ENCODE measurements at regions not wholly inside any gene's neighbourhood (a gene's known extent, or its start where the extent isn't known, plus 50 kb on each side); places are given as distances from the start of the nearest gene placed in this dataset.
"Not testable (repeated sequence)": the region's sequence is repeated elsewhere in the genome, so short reads cannot be mapped to it uniquely, and the experiment has no call there.

- no peak for DNase-seq
Measured at GRCh38 chr13:71213252-71213821, 653.7 kb downstream of the DACH1 start.

GRCh38 chr13:71210861-71211260 is 656.1 kb downstream of the DACH1 start:
- no peak for DNase-seq

GRCh38 chr13:71209217-71209616 is 657.8 kb downstream of the DACH1 start:
- DNase-seq, result no peak

GRCh38 chr13:71184583-71184982 is 682.4 kb downstream of the DACH1 start:
- not testable (repeated sequence) for DNase-seq

- not testable (repeated sequence) for DNase-seq
Measured at GRCh38 chr13:71183352-71183751, 683.7 kb downstream of the DACH1 start.

GRCh38 chr13:71171740-71172139 is 695.3 kb downstream of the DACH1 start:
- DNase-seq, result no peak

GRCh38 chr13:71169180-71169579 is 697.8 kb downstream of the DACH1 start:
- peak; percentile 33 to 77 for DNase-seq

GRCh38 chr13:71156550-71156949 is 710.5 kb downstream of the DACH1 start:
- no peak for DNase-seq

- peak; percentile 81 to 89 for DNase-seq
Measured at GRCh38 chr13:71149498-71150363, 717.3 kb downstream of the DACH1 start.

- peak; percentile 57 to 91 for DNase-seq
Measured at GRCh38 chr13:71149046-71149445, 718.0 kb downstream of the DACH1 start.

GRCh38 chr13:71148396-71148795 is 718.6 kb downstream of the DACH1 start:
- DNase-seq, result peak in 1 of 2 experiments; percentile 42

GRCh38 chr13:71144883-71145282 is 722.1 kb downstream of the DACH1 start:
- DNase-seq, result no peak

GRCh38 chr13:71137101-71137500 is 729.9 kb downstream of the DACH1 start:
- no peak for DNase-seq

GRCh38 chr13:71124230-71124629 is 742.8 kb downstream of the DACH1 start:
- no peak for DNase-seq

- peak; percentile 52 to 82 for DNase-seq
Measured at GRCh38 chr13:71118779-71119364, 748.1 kb downstream of the DACH1 start.

- no peak for DNase-seq
Measured at GRCh38 chr13:71117920-71118319, 749.1 kb downstream of the DACH1 start.

GRCh38 chr13:71115301-71115700 is 751.7 kb downstream of the DACH1 start:
- no peak for DNase-seq

GRCh38 chr13:71096421-71096820 is 770.6 kb downstream of the DACH1 start:
- no peak for DNase-seq

GRCh38 chr13:71090990-71091389 is 776.0 kb downstream of the DACH1 start:
- peak in 1 of 2 experiments; percentile 47 for DNase-seq

- no peak for DNase-seq
Measured at GRCh38 chr13:71089056-71089455, 777.9 kb downstream of the DACH1 start.

GRCh38 chr13:71087432-71087831 is 779.6 kb downstream of the DACH1 start:
- no peak for DNase-seq

GRCh38 chr13:71087006-71087405 is 780.0 kb downstream of the DACH1 start:
- DNase-seq, result no peak

GRCh38 chr13:71082631-71083030 is 784.4 kb downstream of the DACH1 start:
- DNase-seq, result no peak

GRCh38 chr13:71079638-71080037 is 787.4 kb downstream of the DACH1 start:
- DNase-seq, result no peak
